Cardiac muscle cell (in vitro differentiated cells and primary cell): ENCODE measurements at regions not wholly inside any gene's neighbourhood (a gene's known extent, or its start where the extent isn't known, plus 50 kb on each side); places are given as distances from the start of the nearest gene placed in this dataset.

ENCODE experiments used
- DNase-seq, 2 donors: peaks; one replicate each; pipeline versions ENCODE4 v3.0.0 to v3.0.0-alpha.2; 2010 to 2017; ENCODE audit warnings: low read depth in 1 of 2, low spot score in 1 of 2
- H3K27ac ChIP-seq: fragments of 200-600 bp; sonication (generic); 2 replicates; pipeline ENCODE4 v1.5.1; 2016
- H3K27me3 ChIP-seq: fragments of 200-600 bp; sonication (generic); 2 replicates; pipeline ENCODE4 v1.6.0; 2016; ENCODE audit warnings: control low read depth
- H3K36me3 ChIP-seq: fragments of 200-600 bp; sonication (generic); 2 replicates; pipeline ENCODE4 v1.5.1; 2016; ENCODE audit warnings: control low read depth
- H3K4me1 ChIP-seq: fragments of 200-600 bp; sonication (generic); 2 replicates; pipeline ENCODE4 v1.8.1; 2017; ENCODE audit warnings: low read depth, mild to moderate bottlenecking, mixed run types
- H3K4me3 ChIP-seq: fragments of 200-600 bp; sonication (generic); 2 replicates; pipeline ENCODE4 v1.5.1; 2016; ENCODE audit warnings: mild to moderate bottlenecking
- H3K9me3 ChIP-seq: fragments of 200-600 bp; sonication (generic); 2 replicates; pipeline ENCODE4 v1.5.1; 2017; ENCODE audit warnings: low read depth, mild to moderate bottlenecking, control low read depth
- TF ChIP-seq, protein P1 (sequence below): IDR thresholded peaks from 2 replicates; pipeline ENCODE4 v1.5.1; 2012; ENCODE audit warnings: low read depth, mild to moderate bottlenecking, low read length

DNA sequence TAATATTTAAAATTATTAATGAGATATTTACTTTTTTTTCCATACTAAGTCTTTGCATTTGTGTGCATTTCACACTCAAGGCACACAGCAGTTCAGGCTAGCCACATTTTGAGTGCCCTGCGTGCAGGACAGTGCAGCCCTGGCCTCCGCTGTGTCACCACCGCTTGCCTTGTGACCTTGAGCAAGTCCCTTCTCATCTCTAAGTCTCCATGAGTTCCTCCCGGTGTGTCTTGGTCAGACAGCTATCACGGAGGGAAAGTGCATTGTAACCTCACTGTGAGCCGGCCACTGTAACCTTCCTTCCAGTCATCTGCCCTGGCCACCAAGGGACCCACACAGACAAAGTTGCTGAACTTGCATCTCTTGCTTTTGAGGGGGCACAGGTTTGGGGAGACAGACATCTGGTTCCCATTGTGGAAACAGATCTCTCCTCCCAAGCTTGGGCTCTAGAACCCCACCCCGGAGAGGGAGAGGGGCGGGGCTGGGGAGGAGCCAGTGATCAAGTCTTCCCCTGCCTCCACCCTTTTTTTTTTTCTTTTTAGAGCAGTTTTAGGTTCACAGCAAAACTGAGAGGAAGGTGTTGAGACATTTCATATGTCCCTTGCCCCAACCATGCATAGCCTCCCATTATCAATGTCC lies 96.8 kb downstream of the C9orf50 start:
- H3K4me1 ChIP-seq, result no peaks in the 10 kb centered on the region
- H3K4me3 ChIP-seq, result no peak overlapping the region
- TF ChIP-seq, protein P1, sequence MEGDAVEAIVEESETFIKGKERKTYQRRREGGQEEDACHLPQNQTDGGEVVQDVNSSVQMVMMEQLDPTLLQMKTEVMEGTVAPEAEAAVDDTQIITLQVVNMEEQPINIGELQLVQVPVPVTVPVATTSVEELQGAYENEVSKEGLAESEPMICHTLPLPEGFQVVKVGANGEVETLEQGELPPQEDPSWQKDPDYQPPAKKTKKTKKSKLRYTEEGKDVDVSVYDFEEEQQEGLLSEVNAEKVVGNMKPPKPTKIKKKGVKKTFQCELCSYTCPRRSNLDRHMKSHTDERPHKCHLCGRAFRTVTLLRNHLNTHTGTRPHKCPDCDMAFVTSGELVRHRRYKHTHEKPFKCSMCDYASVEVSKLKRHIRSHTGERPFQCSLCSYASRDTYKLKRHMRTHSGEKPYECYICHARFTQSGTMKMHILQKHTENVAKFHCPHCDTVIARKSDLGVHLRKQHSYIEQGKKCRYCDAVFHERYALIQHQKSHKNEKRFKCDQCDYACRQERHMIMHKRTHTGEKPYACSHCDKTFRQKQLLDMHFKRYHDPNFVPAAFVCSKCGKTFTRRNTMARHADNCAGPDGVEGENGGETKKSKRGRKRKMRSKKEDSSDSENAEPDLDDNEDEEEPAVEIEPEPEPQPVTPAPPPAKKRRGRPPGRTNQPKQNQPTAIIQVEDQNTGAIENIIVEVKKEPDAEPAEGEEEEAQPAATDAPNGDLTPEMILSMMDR, result no peak
- H3K9me3 ChIP-seq, result no peaks in the 10 kb centered on the region
- no peak overlapping the region for H3K27ac ChIP-seq
- H3K36me3 ChIP-seq, result no peaks in the 10 kb centered on the region
- H3K27me3 ChIP-seq, result no peaks in the 10 kb centered on the region
- no peak for DNase-seq

DNA sequence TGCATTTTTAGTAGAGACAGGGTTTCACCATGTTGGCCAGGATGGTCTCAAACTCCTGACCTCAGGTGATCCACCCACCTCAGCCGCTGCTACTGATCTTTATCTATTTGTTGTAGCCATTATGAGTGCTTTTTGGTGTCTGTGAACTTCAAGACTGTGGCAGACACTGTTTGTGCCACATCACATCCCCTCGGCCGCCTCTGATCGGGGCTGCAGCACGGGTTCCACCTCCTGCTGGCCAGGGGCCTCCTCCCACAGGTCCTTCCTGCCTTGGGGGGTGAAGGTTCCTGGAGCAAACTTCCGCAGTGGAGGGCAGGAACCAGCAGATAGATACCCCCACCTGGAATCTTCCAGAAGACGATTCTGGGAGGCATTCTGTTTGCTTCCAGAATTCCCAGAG lies 98.5 kb downstream of the C9orf50 start:
- no peaks in the 10 kb centered on the region for H3K4me1 ChIP-seq

DNA sequence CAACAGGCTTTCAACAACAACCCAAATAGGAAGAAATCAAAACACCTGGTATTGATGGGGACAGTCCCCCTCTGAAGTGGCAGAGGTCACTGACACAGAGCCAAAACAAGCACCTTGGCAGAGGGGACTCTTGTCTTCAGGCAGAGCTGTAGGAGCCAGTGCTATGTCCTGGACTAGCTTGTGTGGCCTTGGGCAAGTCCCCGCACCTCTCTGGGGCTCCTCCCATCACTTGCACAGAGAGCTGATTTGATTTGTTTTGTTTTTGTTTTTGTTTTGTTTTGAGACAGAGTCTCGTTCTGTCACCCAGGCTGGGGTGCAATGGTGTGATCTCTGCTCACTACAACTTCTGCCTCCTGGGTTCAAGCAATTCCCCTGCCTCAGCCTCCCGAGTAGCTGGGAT lies 100.8 kb downstream of the C9orf50 start:
- Histone ChIP-seq H3K4me3 (no peak overlapping the region), H3K27ac (no peak overlapping the region), H3K4me1 (no peaks in the 10 kb centered on the region), H3K27me3 (no peaks in the 10 kb centered on the region), H3K36me3 (no peaks in the 10 kb centered on the region), H3K9me3 (no peaks in the 10 kb centered on the region)
- DNase-seq, result no peak
- TF ChIP-seq, protein P1, result no peak

More for the DNA sequence above, 98.5 kb downstream of the C9orf50 start:
- TF ChIP-seq, protein P1, result no peak
- Histone ChIP-seq H3K27ac (no peak overlapping the region), H3K4me3 (no peak overlapping the region), H3K36me3 (no peaks in the 10 kb centered on the region), H3K9me3 (no peaks in the 10 kb centered on the region), H3K27me3 (no peaks in the 10 kb centered on the region)
- no peak for DNase-seq

DNA sequence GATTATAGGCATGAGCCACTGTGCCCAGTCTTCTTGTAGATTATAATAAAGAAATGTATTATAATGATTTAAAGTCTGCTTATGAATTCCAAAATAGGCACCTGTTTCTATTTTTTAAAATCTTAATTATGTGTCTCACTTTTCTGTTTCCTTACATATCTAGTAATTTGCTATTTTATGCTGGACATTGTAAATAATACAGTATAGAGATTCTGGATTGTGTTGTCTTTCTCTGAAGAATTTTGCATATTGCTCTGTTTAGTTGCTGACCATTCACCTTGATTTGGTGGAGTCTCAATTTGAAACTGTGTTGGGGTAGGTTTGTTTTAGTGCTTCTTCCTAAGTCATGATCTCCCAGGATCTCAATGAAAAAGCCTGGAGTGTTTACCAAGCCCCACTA lies 102.8 kb downstream of the C9orf50 start:
- no peaks in the 10 kb centered on the region for H3K27me3 ChIP-seq
- TF ChIP-seq, protein P1, result no peak
- H3K9me3 ChIP-seq, result no peaks in the 10 kb centered on the region
- H3K4me3 ChIP-seq, result no peak overlapping the region
- no peaks in the 10 kb centered on the region for H3K4me1 ChIP-seq
- H3K36me3 ChIP-seq, result no peaks in the 10 kb centered on the region
- no peak overlapping the region for H3K27ac ChIP-seq
- DNase-seq, result no peak

DNA sequence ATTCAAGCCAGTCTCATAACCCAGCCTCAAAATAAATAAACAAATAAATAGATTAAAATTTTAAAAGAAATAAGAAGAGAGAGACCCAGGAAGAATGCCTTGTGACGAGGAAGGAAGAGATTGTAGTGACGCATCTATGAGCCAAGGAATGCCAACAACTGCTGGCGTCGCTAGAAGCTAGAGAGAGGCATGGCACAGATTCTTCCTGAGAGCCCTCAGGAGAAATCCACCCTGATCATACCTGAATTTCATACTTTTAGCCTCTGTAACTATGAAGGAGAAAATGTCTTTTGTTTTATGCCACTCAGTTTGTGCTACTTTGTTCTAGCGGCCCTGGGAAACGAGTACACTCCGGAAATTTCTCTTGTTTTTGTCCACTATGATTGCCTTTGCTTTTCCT lies 103.9 kb downstream of the C9orf50 start:
- no peak for DNase-seq

More for the DNA sequence above, 103.9 kb downstream of the C9orf50 start:
- no peaks in the 10 kb centered on the region for H3K27me3 ChIP-seq
- no peaks in the 10 kb centered on the region for H3K9me3 ChIP-seq
- H3K4me1 ChIP-seq, result no peaks in the 10 kb centered on the region
- no peak overlapping the region for H3K27ac ChIP-seq
- TF ChIP-seq, protein P1, result no peak
- no peaks in the 10 kb centered on the region for H3K36me3 ChIP-seq
- no peak overlapping the region for H3K4me3 ChIP-seq
